Peyer's patch (tissue), 4 donors: ENCODE measurements at regions not wholly inside any gene's neighbourhood (a gene's known extent, or its start where the extent isn't known, plus 50 kb on each side); places are given as distances from the start of the nearest gene placed in this dataset.
"Not testable (repeated sequence)": the region's sequence is repeated elsewhere in the genome, so short reads cannot be mapped to it uniquely, and the experiment has no call there.

Source experiments
- DNase-seq, 3 donors: peaks; one replicate each; pipeline ENCODE4 v3.0.0-alpha.2; 2017 to 2019
- H3K27ac ChIP-seq, 4 donors: fragments of 200-600 bp; sonication (generic); one replicate each; pipeline ENCODE4 v1.5.1; 2016 to 2019
- H3K27me3 ChIP-seq, 2 donors: fragments of 200-600 bp; sonication (generic); one replicate each; pipeline ENCODE4 v1.5.1; 2019
- H3K36me3 ChIP-seq, 3 donors: fragments of 200-600 bp; sonication (generic); one replicate each; pipeline ENCODE4 v1.5.1; 2016 to 2019
- H3K4me1 ChIP-seq, 4 donors: fragments of 200-600 bp; sonication (generic); one replicate each; pipeline ENCODE4 v1.5.1; 2016 to 2019
- H3K4me3 ChIP-seq, 4 donors: fragments of 200-600 bp; sonication (generic); 1 replicate in 3 of 4; 2 replicates in 1 of 4; pipeline ENCODE4 v1.5.1; 2016 to 2019; ENCODE audit warnings: mild to moderate bottlenecking in 1 of 4
- H3K9me3 ChIP-seq, 4 donors: fragments of 200-600 bp; sonication (generic); one replicate each; pipeline ENCODE4 v1.5.1; 2016 to 2019; ENCODE audit warnings: mild to moderate bottlenecking in 1 of 4
- CTCF ChIP-seq, 6 experiments: fragments of 450-650 bp in 4 of 6; fragments of 200-600 bp in 2 of 6; sonication (generic) in 1 of 6; IDR thresholded peaks; one replicate each; pipeline ENCODE4 v1.5.1; 2017 to 2019; ENCODE audit warnings: antibody characterized with exemption in 6 of 6, mild to moderate bottlenecking in 3 of 6, moderate library complexity in 1 of 6
- POLR2A ChIP-seq, 2 donors: fragments of 450-650 bp; IDR thresholded peaks; one replicate each; pipeline ENCODE4 v1.5.1; 2017; ENCODE audit warnings: antibody characterized with exemption in 2 of 2, mild to moderate bottlenecking in 2 of 2, moderate library complexity in 2 of 2

- peaks cover 0 to 10% (median 0%) of the 10 kb centered on the region in 4 donors for H3K4me1 ChIP-seq
- TF ChIP-seq POLR2A (IDR thresholded peaks at IDR 0.05) (no peak), CTCF (IDR thresholded peaks at IDR 0.05) (no peak)
- no peaks in the 10 kb centered on the region for H3K36me3 ChIP-seq
- H3K27ac ChIP-seq, result no peak overlapping the region
- DNase-seq, result no peak
- H3K27me3 ChIP-seq, result peaks cover 0 to 4% of the 10 kb centered on the region in 2 donors
- peak overlapping the region in 3 of 4 donors; percentile 7 to 44 (median 12) for H3K4me3 ChIP-seq
- H3K9me3 ChIP-seq, result no peaks in the 10 kb centered on the region
Measured at GRCh38 chr9:109640580-109641371, 139.2 kb upstream of the PALM2AKAP2 start.

- Histone ChIP-seq H3K27me3 (peaks cover 0 to 4% of the 10 kb centered on the region in 2 donors), H3K9me3 (no peaks in the 10 kb centered on the region), H3K36me3 (no peaks in the 10 kb centered on the region), H3K4me3 (no peak overlapping the region), H3K27ac (no peak overlapping the region), H3K4me1 (peaks cover 0 to 10% (median 0%) of the 10 kb centered on the region in 4 donors)
- TF ChIP-seq CTCF (IDR thresholded peaks at IDR 0.05) (no peak), POLR2A (IDR thresholded peaks at IDR 0.05) (no peak)
- no peak for DNase-seq
Measured at GRCh38 chr9:109641372-109641659, 138.7 kb upstream of the PALM2AKAP2 start.

GRCh38 chr9:109652112-109652511 lies 127.9 kb upstream of the PALM2AKAP2 start:
- Histone ChIP-seq H3K4me3 (no peak overlapping the region), H3K27ac (no peak overlapping the region), H3K36me3 (no peaks in the 10 kb centered on the region), H3K9me3 (no peaks in the 10 kb centered on the region), H3K27me3 (no peaks in the 10 kb centered on the region), H3K4me1 (no peaks in the 10 kb centered on the region)
- TF ChIP-seq POLR2A (IDR thresholded peaks at IDR 0.05) (no peak), CTCF (IDR thresholded peaks at IDR 0.05) (no peak)
- DNase-seq, result no peak

GRCh38 chr9:109652971-109653370 lies 127.0 kb upstream of the PALM2AKAP2 start:
- Histone ChIP-seq H3K4me1 (no peaks in the 10 kb centered on the region), H3K9me3 (no peaks in the 10 kb centered on the region), H3K36me3 (no peaks in the 10 kb centered on the region), H3K27me3 (no peaks in the 10 kb centered on the region), H3K27ac (no peak overlapping the region), H3K4me3 (no peak overlapping the region)
- TF ChIP-seq POLR2A (IDR thresholded peaks at IDR 0.05), result no peak
- TF ChIP-seq CTCF (IDR thresholded peaks at IDR 0.05), result no peak
- DNase-seq, result no peak

GRCh38 chr9:109653470-109653869 lies 126.5 kb upstream of the PALM2AKAP2 start:
- H3K27me3 ChIP-seq, result no peaks in the 10 kb centered on the region
- DNase-seq, result no peak
- TF ChIP-seq POLR2A (IDR thresholded peaks at IDR 0.05), result no peak
- no peak for TF ChIP-seq CTCF (IDR thresholded peaks at IDR 0.05)

GRCh38 chr9:109663978-109664377 lies 116.0 kb upstream of the PALM2AKAP2 start:
- H3K36me3 ChIP-seq, H3K4me3 ChIP-seq, H3K27me3 ChIP-seq, H3K27ac ChIP-seq, H3K4me1 ChIP-seq, H3K9me3 ChIP-seq, DNase-seq: not testable (repeated sequence)

More at GRCh38 chr9:109653470-109653869, 126.5 kb upstream of the PALM2AKAP2 start:
- Histone ChIP-seq H3K36me3 (no peaks in the 10 kb centered on the region), H3K4me1 (no peaks in the 10 kb centered on the region), H3K9me3 (no peaks in the 10 kb centered on the region), H3K4me3 (no peak overlapping the region), H3K27ac (no peak overlapping the region)

GRCh38 chr9:109665736-109666135 lies 114.3 kb upstream of the PALM2AKAP2 start:
- not testable (repeated sequence) for H3K9me3 ChIP-seq, DNase-seq, H3K27me3 ChIP-seq, H3K36me3 ChIP-seq, H3K4me3 ChIP-seq, H3K27ac ChIP-seq, H3K4me1 ChIP-seq
